ENCODE measurements at regions not wholly inside any gene's neighbourhood (a gene's known extent, or its start where the extent isn't known, plus 50 kb on each side); places are given as distances from the start of the nearest gene placed in this dataset.

- no peak for TF ChIP-seq EP300 (IDR thresholded peaks at IDR 0.05)
- TF ChIP-seq POLR2A (IDR thresholded peaks at IDR 0.05), result no peak
- no peak for TF ChIP-seq POLR2AphosphoS5 (IDR thresholded peaks at IDR 0.05)
- TF ChIP-seq CTCF (IDR thresholded peaks at IDR 0.05), result no peak
- no peaks in the 10 kb centered on the region for H3K9me3 ChIP-seq
- no peak overlapping the region for H3K27ac ChIP-seq
- no peak for DNase-seq
- no peaks in the 10 kb centered on the region for H3K36me3 ChIP-seq
- no peaks in the 10 kb centered on the region for H3K27me3 ChIP-seq
- no peak overlapping the region for H3K4me3 ChIP-seq
- intact Hi-C loops (cut with DNase I), result loop anchor here (10.0 kb wide), 1 partner anchor 213 kb away; no protein-coding TSS in a partner anchor
- H3K4me1 ChIP-seq, result peaks cover 0 to 4% (median 2%) of the 10 kb centered on the region in 4 donors
- WGBS, 2 donors, result 85 to 87% methylated on average over 13 of the region's 13 CpGs
These were observed 491.3 kb downstream of the BUD13 start for GRCh38 chr11:116281173-116282160.

- Histone ChIP-seq H3K4me1 (peaks cover 0 to 12% (median 3%) of the 10 kb centered on the region in 4 donors), H3K9me3 (no peaks in the 10 kb centered on the region), H3K36me3 (no peaks in the 10 kb centered on the region), H3K4me3 (no peak overlapping the region), H3K27me3 (no peaks in the 10 kb centered on the region), H3K27ac (no peak overlapping the region)
- intact Hi-C loops (cut with DNase I), result loop anchor here (10.0 kb wide), 1 partner anchor 415 kb away; no protein-coding TSS in a partner anchor
- DNase-seq, result no peak
- TF ChIP-seq CTCF (IDR thresholded peaks at IDR 0.05) (no peak), POLR2AphosphoS5 (IDR thresholded peaks at IDR 0.05) (no peak), POLR2A (IDR thresholded peaks at IDR 0.05) (no peak), EP300 (IDR thresholded peaks at IDR 0.05) (no peak)
- WGBS, 2 donors, result 66 to 71% methylated on average over 4 of the region's 4 CpGs
These were observed 493.3 kb downstream of the BUD13 start for GRCh38 chr11:116279511-116279910.

GRCh38 chr11:116278076-116278475, 494.7 kb downstream of the BUD13 start:
- Histone ChIP-seq H3K4me3 (no peak overlapping the region), H3K27me3 (no peaks in the 10 kb centered on the region), H3K9me3 (no peaks in the 10 kb centered on the region), H3K36me3 (no peaks in the 10 kb centered on the region), H3K4me1 (peaks cover 0 to 12% (median 3%) of the 10 kb centered on the region in 4 donors), H3K27ac (no peak overlapping the region)
- no peak for DNase-seq
- intact Hi-C loops (cut with DNase I), result loop anchor here (10.0 kb wide), 1 partner anchor 417 kb away; no protein-coding TSS in a partner anchor
- WGBS, 2 donors, result 89% methylated on average over 4 of the region's 4 CpGs
- TF ChIP-seq EP300 (IDR thresholded peaks at IDR 0.05), result no peak
- no peak for TF ChIP-seq CTCF (IDR thresholded peaks at IDR 0.05)
- TF ChIP-seq POLR2A (IDR thresholded peaks at IDR 0.05), result no peak
- TF ChIP-seq POLR2AphosphoS5 (IDR thresholded peaks at IDR 0.05), result no peak

- Histone ChIP-seq H3K4me1 (peaks cover 0 to 12% (median 3%) of the 10 kb centered on the region in 4 donors), H3K27ac (no peak overlapping the region), H3K4me3 (peak overlapping the region in 3 of 4 donors; percentile 27 to 35 (median 30)), H3K27me3 (no peaks in the 10 kb centered on the region), H3K9me3 (no peaks in the 10 kb centered on the region), H3K36me3 (no peaks in the 10 kb centered on the region)
- WGBS, 2 donors, result 37 to 43% methylated on average over 40 of the region's 40 CpGs
- DNase-seq, result peak; percentile 85
- intact Hi-C loops (cut with DNase I), result loop anchor here (1.0 to 10.0 kb wide), 4 partner anchors 31 to 952 kb away; no protein-coding TSS in a partner anchor
- TF ChIP-seq CTCF (IDR thresholded peaks at IDR 0.05), result peak; percentile 91 to 98 (median 96)
- no peak for TF ChIP-seq POLR2AphosphoS5 (IDR thresholded peaks at IDR 0.05)
These were observed 496.4 kb downstream of the BUD13 start for GRCh38 chr11:116276051-116277044.
